Spleen (tissue), 7 donors: ENCODE measurements at regions not wholly inside any gene's neighbourhood (a gene's known extent, or its start where the extent isn't known, plus 50 kb on each side); places are given as distances from the start of the nearest gene placed in this dataset.

Experiments
- CTCF ChIP-seq, 11 experiments: fragments of 200-600 bp in 7 of 11; fragments of 450-650 bp in 4 of 11; sonication (generic) in 4 of 11; IDR thresholded peaks in 8 of 11; conservative IDR thresholded peaks in 3 of 11; 1 replicate in 7 of 11; 2 replicates in 4 of 11; pipeline versions ENCODE4 v1.4.0 to v1.8.0; 2016 to 2021; ENCODE audit warnings: antibody characterized with exemption in 11 of 11, inconsistent platforms in 4 of 11, mild to moderate bottlenecking in 1 of 11
- POLR2A ChIP-seq, 3 donors: fragments of 450-650 bp; IDR thresholded peaks; one replicate each; pipeline ENCODE4 v1.5.1; 2017; ENCODE audit warnings: antibody characterized with exemption in 3 of 3, mild to moderate bottlenecking in 1 of 3
- donor health status: DM: no; HTN: no; CAD: no; lungs with moderate emphysema.
- donor health status: DM: no; HTN: no; CAD: no.
- donor health status: DM: no; HTN: no; CAD: no.

GRCh38 chr9:107567462-107567861 lies 77.9 kb upstream of the KLF4 start:
- TF ChIP-seq CTCF (IDR thresholded peaks at IDR 0.05 in 8 of 11, conservative IDR thresholded peaks at IDR 0.05 in 3 of 11) (no peak), POLR2A (IDR thresholded peaks at IDR 0.05) (no peak)
